Endothelial cell of umbilical vein (primary cell): ENCODE measurements at regions not wholly inside any gene's neighbourhood (a gene's known extent, or its start where the extent isn't known, plus 50 kb on each side); places are given as distances from the start of the nearest gene placed in this dataset.

Experiments
- BruUV-seq: library from RNA; stranded (reverse); fragments of 400-500 nt; replicated peaks from 2 replicates; lab custom pipeline; 2021; lab: Mats Ljungman, UMichigan
- CTCF ChIA-PET: fragments of 300-600, 350-600 bp; sonication (Branson Sonifier 250); formaldehyde crosslinking; loops from one replicate; lab custom pipeline; 2021; ENCODE audit warnings: antibody characterized with exemption, inconsistent platforms; lab: Charles Lee
- POLR2A ChIA-PET: fragments of 300-600, 350-600 bp; sonication (Branson Sonifier 250); formaldehyde crosslinking; loops from one replicate; lab custom pipeline; 2021; ENCODE audit warnings: antibody characterized with exemption, inconsistent platforms; lab: Charles Lee
- DNase-seq: peaks from one replicate; pipeline ENCODE4 v3.0.0-alpha.2; 2011; ENCODE audit warnings: low read depth, low spot score
- FAIRE-seq: peaks from 2 replicates; lab custom pipeline; 2011; peaks lifted over from hg19 to GRCh38; lab: Jason Lieb, UNC
- H2AFZ ChIP-seq: 2 replicates; pipeline ENCODE4 v1.6.0; 2012; ENCODE audit warnings: low read depth, low read length, control low read depth, inconsistent platforms
- H3K27ac ChIP-seq: 2 replicates; pipeline ENCODE4 v1.5.1; 2011; ENCODE audit warnings: low read depth, mild to moderate bottlenecking, control low read depth, low read length, moderate library complexity; ENCODE audit not compliant: insufficient read depth
- H3K27me3 ChIP-seq, 2 experiments: 2 replicates each; pipeline versions ENCODE4 v1.6.0 to v1.6.1; 2011; ENCODE audit warnings: low read length in 2 of 2, mixed read lengths in 1 of 2; ENCODE audit not compliant: control insufficient read depth in 2 of 2, insufficient read depth in 2 of 2
- H3K36me3 ChIP-seq, 2 experiments: 2 replicates in 1 of 2; 3 replicates in 1 of 2; pipeline ENCODE4 v1.5.1; 2011; ENCODE audit warnings: low read length in 2 of 2, mild to moderate bottlenecking in 1 of 2, moderate library complexity in 1 of 2; ENCODE audit not compliant: control insufficient read depth in 2 of 2, insufficient read depth in 2 of 2; ENCODE audit errors: extremely low read depth in 1 of 2
- H3K4me1 ChIP-seq: 3 replicates; pipeline ENCODE4 v1.5.1; 2011; ENCODE audit warnings: mild to moderate bottlenecking, low read length; ENCODE audit not compliant: control insufficient read depth, insufficient read depth; ENCODE audit errors: extremely low read depth
- H3K4me2 ChIP-seq: 2 replicates; pipeline ENCODE4 v1.6.1; 2011; ENCODE audit warnings: low read length, control low read depth, mixed read lengths; ENCODE audit not compliant: insufficient read depth
- H3K4me3 ChIP-seq, 3 experiments: fragments of 200-600 bp in 1 of 3; sonication (generic), shearing (Covaris generic) in 1 of 3; replicated peaks in 1 of 3; 2 replicates each; pipeline ENCODE4 v1.5.1; 2011 to 2016; ENCODE audit warnings: control low read depth in 3 of 3, low read length in 3 of 3, mild to moderate bottlenecking in 2 of 3, inconsistent platforms in 1 of 3, low read depth in 1 of 3, moderate library complexity in 1 of 3; ENCODE audit not compliant: insufficient read depth in 1 of 3
- H3K79me2 ChIP-seq: 2 replicates; pipeline ENCODE4 v1.6.0; 2012; ENCODE audit warnings: low read length, inconsistent platforms; ENCODE audit not compliant: control insufficient read depth, insufficient read depth
- H3K9ac ChIP-seq: replicated peaks from 2 replicates; pipeline ENCODE3; 2011; ENCODE audit warnings: low read length, control low read depth; ENCODE audit not compliant: insufficient read depth; ENCODE audit errors: extremely low read depth
- H3K9me1 ChIP-seq: replicated peaks from 3 replicates; pipeline ENCODE4 v1.6.0; 2011; ENCODE audit warnings: mild to moderate bottlenecking, low read length; ENCODE audit not compliant: control insufficient read depth, insufficient read depth; ENCODE audit errors: extremely low read depth
- H3K9me3 ChIP-seq: replicated peaks from 2 replicates; pipeline ENCODE4 v1.5.1; 2012; ENCODE audit warnings: low read length, inconsistent platforms; ENCODE audit not compliant: control insufficient read depth, insufficient read depth
- H4K20me1 ChIP-seq: replicated peaks from 2 replicates; pipeline ENCODE3; 2011; ENCODE audit warnings: mild to moderate bottlenecking, low read length; ENCODE audit not compliant: control insufficient read depth, insufficient read depth; ENCODE audit errors: extremely low read depth
- EZH2 ChIP-seq: IDR thresholded peaks from 2 replicates; pipeline ENCODE4 v1.6.1; 2012; ENCODE audit warnings: borderline replicate concordance, low read depth, mild to moderate bottlenecking, moderate library complexity, low read length, inconsistent platforms; ENCODE audit not compliant: severe bottlenecking
- FOS ChIP-seq: IDR thresholded peaks from 2 replicates; pipeline ENCODE4 v1.6.1; 2011; ENCODE audit warnings: mild to moderate bottlenecking, low read length, moderate library complexity, borderline replicate concordance; ENCODE audit not compliant: insufficient read depth
- GATA2 ChIP-seq: IDR thresholded peaks from 2 replicates; pipeline ENCODE4 v1.7.0; 2011; ENCODE audit warnings: low read depth, mild to moderate bottlenecking, moderate library complexity, mixed read lengths, low read length; ENCODE audit not compliant: insufficient read length, insufficient read depth
- JUN ChIP-seq: IDR thresholded peaks from 2 replicates; pipeline ENCODE4 v1.6.1; 2011; ENCODE audit warnings: borderline replicate concordance, low read depth; ENCODE audit not compliant: insufficient read length, insufficient read depth
- MYC ChIP-seq: IDR thresholded peaks from one replicate; pipeline ENCODE4 v1.6.1; 2011; ENCODE audit warnings: mild to moderate bottlenecking, low read depth, low read length
- POLR2A ChIP-seq: IDR thresholded peaks from 2 replicates; pipeline ENCODE4 v1.6.1; 2012; ENCODE audit warnings: low read depth, mild to moderate bottlenecking, control low read depth, low read length
- POLR2AphosphoS5 ChIP-seq: IDR thresholded peaks from 2 replicates; pipeline ENCODE4 v1.6.1; 2012; ENCODE audit warnings: low read depth, mild to moderate bottlenecking, control low read depth, low read length, moderate library complexity; ENCODE audit not compliant: insufficient read depth
- dilution Hi-C: fragments of 300-500 bp; cut with MboI; formaldehyde crosslinking; loops from one replicate; pipeline ENCODE4 v1.15.0; 2019; ENCODE audit warnings: low sequenced_read_pairs; ENCODE audit not compliant: extremely low pct_ligation_motif_present
- intact Hi-C: fragments of 100-400 bp; cut with micrococcal nuclease; formaldehyde crosslinking; loops from one replicate; pipeline ENCODE4 v1.10.0; 2022
- TF ChIP-seq, protein P1 (sequence below): IDR thresholded peaks from 2 replicates; pipeline ENCODE4 v1.6.1; 2011; ENCODE audit not compliant: insufficient read depth, insufficient read length
- TF ChIP-seq, protein P2 (sequence below), 2 donors: IDR thresholded peaks; 1 replicate in 1 of 2; 2 replicates in 1 of 2; pipeline ENCODE4 v1.5.1; 2011; ENCODE audit warnings: low read length in 2 of 2, mild to moderate bottlenecking in 2 of 2, moderate library complexity in 2 of 2, control low read depth in 1 of 2, inconsistent platforms in 1 of 2, low read depth in 1 of 2; ENCODE audit not compliant: insufficient read depth in 1 of 2; ENCODE audit errors: extremely low read depth in 1 of 2

DNA sequence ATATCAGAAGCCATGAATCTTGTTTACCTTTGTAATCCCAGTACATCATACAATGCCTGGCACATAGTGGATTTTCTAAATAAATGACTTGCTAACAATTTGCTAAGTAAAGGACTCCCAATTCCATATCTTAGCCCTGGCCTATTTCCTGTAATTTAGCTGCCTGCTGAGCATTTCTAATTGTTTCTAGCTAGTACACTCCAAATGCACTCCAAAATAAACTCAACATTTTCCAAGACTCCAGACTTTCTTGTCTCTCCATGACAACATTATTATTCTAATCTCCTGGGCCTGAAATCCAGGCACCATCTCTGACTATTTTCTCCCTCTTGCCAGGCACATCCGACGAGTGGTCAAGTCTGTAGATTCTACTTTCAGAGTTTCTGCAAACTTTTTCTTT, 773.5 kb downstream of the SQOR start:
- BruUV-seq: no TSS peak
- dilution Hi-C loops (no loop called here), intact Hi-C loops (no loop called here)
- Histone ChIP-seq H3K9me3 (no peaks in the 10 kb centered on the region), H3K4me3 (no peak overlapping the region), H3K27ac (no peak overlapping the region), H2AFZ (no peak overlapping the region), H3K36me3 (no peaks in the 10 kb centered on the region), H3K4me2 (no peak overlapping the region), H4K20me1 (no peaks in the 10 kb centered on the region), H3K9ac (no peak overlapping the region), H3K79me2 (no peaks in the 10 kb centered on the region), H3K4me1 (no peaks in the 10 kb centered on the region), H3K27me3 (no peaks in the 10 kb centered on the region), H3K9me1 (no peaks in the 10 kb centered on the region)
- TF ChIP-seq, protein P1, sequence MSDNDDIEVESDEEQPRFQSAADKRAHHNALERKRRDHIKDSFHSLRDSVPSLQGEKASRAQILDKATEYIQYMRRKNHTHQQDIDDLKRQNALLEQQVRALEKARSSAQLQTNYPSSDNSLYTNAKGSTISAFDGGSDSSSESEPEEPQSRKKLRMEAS: no peak
- TF ChIP-seq MYC (no peak), JUN (no peak), POLR2A (no peak), FOS (no peak), GATA2 (no peak), POLR2AphosphoS5 (no peak), EZH2 (no peak)
- TF ChIP-seq, protein P2, sequence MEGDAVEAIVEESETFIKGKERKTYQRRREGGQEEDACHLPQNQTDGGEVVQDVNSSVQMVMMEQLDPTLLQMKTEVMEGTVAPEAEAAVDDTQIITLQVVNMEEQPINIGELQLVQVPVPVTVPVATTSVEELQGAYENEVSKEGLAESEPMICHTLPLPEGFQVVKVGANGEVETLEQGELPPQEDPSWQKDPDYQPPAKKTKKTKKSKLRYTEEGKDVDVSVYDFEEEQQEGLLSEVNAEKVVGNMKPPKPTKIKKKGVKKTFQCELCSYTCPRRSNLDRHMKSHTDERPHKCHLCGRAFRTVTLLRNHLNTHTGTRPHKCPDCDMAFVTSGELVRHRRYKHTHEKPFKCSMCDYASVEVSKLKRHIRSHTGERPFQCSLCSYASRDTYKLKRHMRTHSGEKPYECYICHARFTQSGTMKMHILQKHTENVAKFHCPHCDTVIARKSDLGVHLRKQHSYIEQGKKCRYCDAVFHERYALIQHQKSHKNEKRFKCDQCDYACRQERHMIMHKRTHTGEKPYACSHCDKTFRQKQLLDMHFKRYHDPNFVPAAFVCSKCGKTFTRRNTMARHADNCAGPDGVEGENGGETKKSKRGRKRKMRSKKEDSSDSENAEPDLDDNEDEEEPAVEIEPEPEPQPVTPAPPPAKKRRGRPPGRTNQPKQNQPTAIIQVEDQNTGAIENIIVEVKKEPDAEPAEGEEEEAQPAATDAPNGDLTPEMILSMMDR (IDR thresholded peaks at IDR 0.05; ENCODE audit: extremely low read depth in 1 of 2, insufficient read depth in 1 of 2, low read depth in 1 of 2, low read length in 2 of 2): no peak
- no peak for DNase-seq
- POLR2A ChIA-PET: no interaction called here
- CTCF ChIA-PET: no interaction called here
- FAIRE-seq: no peak
